Inflammatory macrophage treated with lipopolysaccharide for 4 hours (primary cell): ENCODE measurements at regions not wholly inside any gene's neighbourhood (a gene's known extent, or its start where the extent isn't known, plus 50 kb on each side); places are given as distances from the start of the nearest gene placed in this dataset.

Source experiments
- DNase-seq: peaks from one replicate; pipeline ENCODE4 v3.0.0-alpha.2; 2020

- DNase-seq: no peak
Observed at GRCh38 chr1:98055457-98055856, 134.6 kb upstream of the DPYD start.

DNA sequence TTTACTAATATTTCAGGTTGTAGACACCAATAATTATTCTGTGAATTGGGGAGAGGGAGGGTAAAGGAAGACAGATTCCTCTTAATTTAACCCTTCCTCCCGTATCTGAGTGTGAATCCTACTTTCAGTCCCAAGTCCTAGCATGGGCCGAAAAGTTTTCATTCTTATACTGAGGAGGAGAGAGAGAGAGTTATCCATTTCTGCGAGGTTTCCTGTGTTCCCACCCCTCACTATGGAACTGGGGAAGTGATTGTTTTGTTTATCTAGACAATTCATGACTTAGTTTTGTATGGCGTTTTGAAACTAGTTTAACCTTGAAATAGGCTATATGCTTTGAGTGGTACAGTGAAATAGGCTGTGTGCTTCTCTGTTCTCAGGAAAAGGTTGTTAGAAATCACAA, 134.0 kb upstream of the DPYD start:
- DNase-seq: no peak

GRCh38 chr1:98054367-98054701, 133.5 kb upstream of the DPYD start:
- no peak for DNase-seq

GRCh38 chr1:98053471-98054366, 132.9 kb upstream of the DPYD start:
- peak; percentile 66 for DNase-seq

- DNase-seq: peak; percentile 74
Observed at GRCh38 chr1:98051065-98051675, 130.3 kb upstream of the DPYD start.

GRCh38 chr1:98049370-98050135, 128.7 kb upstream of the DPYD start:
- no peak for DNase-seq

GRCh38 chr1:98048751-98049325, 128.0 kb upstream of the DPYD start:
- DNase-seq: no peak

GRCh38 chr1:98048244-98048643, 127.4 kb upstream of the DPYD start:
- DNase-seq: peak; percentile 74

DNA sequence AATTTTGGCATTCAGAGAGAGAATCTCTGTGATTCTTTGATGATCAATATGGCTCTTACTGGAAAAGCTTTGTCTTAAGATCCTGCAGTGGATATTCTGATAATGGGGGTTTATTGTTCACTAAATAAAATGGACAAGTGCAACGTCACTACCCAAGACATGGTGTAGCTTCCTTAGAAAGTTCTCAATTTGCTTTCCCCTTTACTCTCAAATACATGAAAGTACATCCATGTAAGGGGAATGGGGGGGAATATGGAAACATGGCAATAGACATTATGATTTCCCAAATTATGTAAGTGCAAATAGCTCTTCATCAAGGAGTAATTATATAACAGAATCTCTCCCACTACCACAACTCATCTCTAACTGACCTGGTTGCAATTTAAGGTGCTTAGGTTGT, 126.3 kb upstream of the DPYD start:
- no peak for DNase-seq

- DNase-seq: peak; percentile 40
Observed at GRCh38 chr1:98045767-98046641, 125.2 kb upstream of the DPYD start.

- DNase-seq: peak; percentile 27
Observed at GRCh38 chr1:98045211-98045766, 124.5 kb upstream of the DPYD start.

- no peak for DNase-seq
Observed at GRCh38 chr1:98044766-98045165, 123.9 kb upstream of the DPYD start.

GRCh38 chr1:98044071-98044697, 123.3 kb upstream of the DPYD start:
- no peak for DNase-seq

- no peak for DNase-seq
Observed at GRCh38 chr1:98035602-98036002, 114.8 kb upstream of the DPYD start.

- DNase-seq: no peak
Observed at GRCh38 chr1:98034505-98034904, 113.7 kb upstream of the DPYD start.

DNA sequence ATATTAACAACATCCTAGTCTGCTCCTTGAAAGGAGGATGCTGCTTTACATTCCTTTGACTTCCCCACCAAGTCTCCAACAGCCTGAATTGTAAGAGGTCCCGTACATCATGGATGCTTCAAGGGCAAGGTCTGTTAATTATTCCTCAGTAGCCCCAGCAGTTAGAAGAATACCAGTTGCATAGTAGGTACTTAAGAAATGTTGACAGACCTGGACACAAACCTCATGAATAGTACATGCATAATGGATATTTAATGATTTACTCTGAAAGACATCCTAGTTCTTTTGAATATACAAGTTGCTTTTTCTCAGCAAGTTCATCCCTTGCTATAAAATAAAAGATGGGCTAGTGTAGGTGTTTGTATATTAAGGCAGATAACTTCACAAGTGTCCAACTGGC, 112.1 kb upstream of the DPYD start:
- no peak for DNase-seq

DNA sequence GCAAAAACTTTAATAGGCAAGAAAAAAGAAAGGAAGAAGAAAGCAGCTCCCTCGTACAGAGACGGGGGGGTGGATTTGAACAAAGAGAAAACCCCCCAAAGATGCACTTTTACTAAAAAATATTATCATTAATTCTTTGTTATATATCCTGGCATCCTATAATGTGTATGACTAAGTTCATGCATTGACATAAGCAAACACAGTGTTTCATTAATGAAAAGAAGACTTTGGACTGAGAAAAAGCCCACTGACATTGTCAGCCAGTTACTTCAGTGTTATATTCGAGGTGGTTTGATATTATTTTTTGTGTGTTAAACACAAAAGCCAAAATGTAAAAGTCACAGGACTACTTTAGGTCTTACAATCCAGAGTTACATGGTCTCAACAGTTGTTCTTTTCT, 110.1 kb upstream of the DPYD start:
- no peak for DNase-seq

- no peak for DNase-seq
Observed at GRCh38 chr1:98030483-98030882, 109.6 kb upstream of the DPYD start.

DNA sequence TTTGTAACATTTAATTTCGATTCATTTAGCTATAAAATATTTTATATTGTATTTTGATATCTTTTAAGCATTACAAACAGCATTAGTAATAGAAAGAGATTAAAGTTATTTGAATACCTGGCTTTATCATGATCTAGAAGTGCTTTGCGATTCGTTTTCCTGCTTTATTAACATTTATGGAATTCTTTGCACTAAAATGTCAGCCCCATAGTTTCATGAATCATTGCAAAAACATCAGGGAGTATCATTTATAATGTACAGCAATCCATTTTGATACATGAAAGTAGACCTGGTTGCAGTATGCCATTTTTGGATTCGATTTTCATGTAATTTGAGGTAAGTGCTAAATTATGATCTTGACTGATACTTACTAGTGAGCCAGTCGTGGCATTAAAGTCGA, 108.0 kb upstream of the DPYD start:
- no peak for DNase-seq

DNA sequence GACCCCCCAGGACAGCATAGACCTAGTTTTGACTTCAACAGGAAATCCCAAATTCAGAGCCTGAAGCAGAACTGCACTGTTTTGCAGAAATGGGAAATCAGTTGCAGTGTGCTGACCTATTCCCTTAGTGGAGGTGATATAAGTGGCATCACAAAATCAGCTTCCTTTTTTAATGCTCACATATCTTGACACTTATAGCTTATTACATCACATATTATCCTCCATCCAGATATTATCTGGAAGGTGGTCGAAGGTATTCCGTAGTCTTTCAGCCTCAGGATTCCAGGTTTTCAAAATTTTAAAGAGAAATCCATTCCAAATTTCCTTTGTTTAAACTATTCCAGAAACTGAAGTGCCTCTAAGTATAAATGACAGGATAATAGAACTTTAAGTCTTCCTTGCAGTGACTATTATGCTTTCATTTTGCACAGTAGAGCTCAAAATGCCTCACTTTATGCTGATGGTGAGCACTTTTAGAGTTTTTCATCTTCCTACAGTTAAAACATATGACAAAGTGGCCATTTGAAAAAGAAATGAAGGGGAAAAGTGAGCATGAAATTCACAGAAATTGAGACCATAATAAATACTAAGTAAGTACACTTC, 106.4 kb upstream of the DPYD start:
- no peak for DNase-seq

DNA sequence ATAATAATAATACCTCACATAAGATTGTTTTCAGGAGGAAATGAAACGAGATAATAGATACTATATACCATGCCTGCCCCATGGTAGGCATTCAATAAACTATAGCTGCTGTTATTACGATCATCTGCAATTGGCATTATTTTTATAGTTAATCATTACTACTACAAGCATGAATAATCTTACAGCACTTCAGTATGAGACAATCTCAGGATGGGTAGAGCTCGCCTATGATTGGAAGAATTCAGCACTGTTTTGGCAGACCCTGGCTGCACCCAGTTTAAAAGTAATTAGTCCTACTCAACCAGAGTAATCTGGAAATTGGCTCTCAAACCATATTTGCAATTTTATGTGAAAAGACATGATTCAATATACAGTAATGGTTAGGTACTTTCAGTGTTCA, 105.0 kb upstream of the DPYD start:
- no peak for DNase-seq
